Kidney capillary endothelial cell (primary cell): ENCODE measurements at regions not wholly inside any gene's neighbourhood (a gene's known extent, or its start where the extent isn't known, plus 50 kb on each side); places are given as distances from the start of the nearest gene placed in this dataset.
A peak's percentile ranks its signal among the peaks of the same experiment; 100 is the strongest.

Experiments
- DNase-seq: peaks from one replicate; pipeline ENCODE4 v3.0.0-alpha.2; 2018; ENCODE audit warnings: low spot score

GRCh38 chr5:133687212-133688061 lies 75.1 kb upstream of the FSTL4 start:
- DNase-seq, result no peak

GRCh38 chr5:133686566-133686965 lies 74.2 kb upstream of the FSTL4 start:
- DNase-seq, result no peak

- no peak for DNase-seq
These were observed 73.2 kb upstream of the FSTL4 start for GRCh38 chr5:133685402-133686018.

DNA sequence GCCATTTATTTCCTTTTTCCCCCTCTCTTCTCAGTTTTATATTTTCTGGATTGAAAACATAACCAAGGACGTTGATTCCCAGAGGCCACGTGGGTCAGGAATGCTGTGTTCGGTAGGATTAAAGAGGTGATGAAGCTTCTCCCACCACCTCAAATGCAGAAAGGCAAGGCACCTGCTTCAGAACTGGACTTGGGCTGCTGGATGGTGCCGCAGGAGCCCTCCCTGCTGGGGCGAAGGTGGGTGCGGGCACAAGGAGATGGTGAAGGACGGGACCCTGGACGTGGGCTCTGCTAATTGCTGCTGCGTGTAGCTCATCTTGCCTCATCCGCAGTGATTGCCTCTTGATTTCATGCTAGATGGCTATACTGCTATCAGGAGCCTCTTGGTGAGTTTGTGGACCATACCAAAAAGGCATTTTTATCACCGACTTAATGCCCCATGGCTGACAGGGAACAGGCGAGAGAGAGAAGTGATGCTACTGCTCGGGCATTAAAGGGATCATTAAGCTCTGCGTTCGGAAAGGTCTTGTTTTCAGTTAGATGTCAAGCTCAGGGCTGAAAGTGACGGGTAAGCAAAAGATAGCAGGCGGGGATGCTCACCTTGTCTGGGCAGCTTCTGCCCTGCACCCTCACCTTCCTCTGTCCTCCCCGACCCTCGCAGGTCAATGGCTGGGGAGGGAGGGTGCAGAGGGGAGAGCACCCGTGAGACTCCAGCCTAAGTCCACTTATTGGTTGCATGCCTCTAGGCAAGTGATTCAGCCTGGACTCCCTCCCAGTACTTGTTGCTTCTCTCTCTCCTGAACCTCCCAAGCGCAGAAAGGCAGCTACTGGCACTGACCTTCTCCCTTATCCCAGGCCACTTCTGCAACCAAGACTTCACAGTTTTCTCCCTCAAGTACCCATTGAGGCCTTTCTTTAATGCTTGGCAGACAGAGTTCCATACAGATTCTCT lies 71.6 kb upstream of the FSTL4 start:
- no peak for DNase-seq

DNA sequence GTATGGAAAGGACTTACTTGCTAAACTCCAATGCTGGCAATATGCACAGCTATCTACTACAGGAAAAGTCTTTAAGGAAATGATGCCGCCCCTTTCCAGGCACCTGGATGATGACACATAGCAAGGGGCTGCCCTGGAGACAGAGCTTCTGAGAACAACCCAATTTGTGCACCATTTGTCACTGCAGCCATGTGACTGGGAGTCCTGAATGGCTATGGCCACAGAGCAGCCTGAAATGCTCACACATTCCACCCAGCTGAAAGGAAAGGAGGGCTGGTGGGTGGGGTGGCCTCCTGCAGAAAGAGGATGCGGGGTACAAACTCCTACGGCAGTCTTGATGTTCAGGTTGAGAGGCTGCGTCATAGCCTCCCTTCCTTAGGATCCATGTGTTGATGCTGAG lies 70.1 kb upstream of the FSTL4 start:
- DNase-seq, result no peak

DNA sequence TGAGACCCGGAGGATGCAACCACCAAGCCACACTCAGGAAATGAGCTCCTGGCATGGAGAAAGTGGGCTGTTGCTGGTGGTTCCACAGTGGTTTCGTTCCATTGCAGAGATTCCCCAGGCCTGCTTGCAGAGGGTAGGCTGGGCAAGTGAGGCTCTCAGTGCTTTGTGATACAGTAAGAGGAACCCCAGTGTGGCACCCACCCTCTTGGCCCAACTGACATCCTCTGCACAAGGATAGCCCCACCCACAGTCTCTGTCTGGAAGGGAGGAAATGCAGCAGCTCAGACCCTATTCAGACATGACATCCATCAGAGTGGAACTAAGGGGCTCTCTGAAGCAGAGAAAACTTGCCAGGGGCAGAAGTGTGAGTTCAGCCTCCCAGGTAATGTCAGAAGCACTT lies 69.6 kb upstream of the FSTL4 start:
- no peak for DNase-seq

- DNase-seq, result no peak
These were observed 68.7 kb upstream of the FSTL4 start for GRCh38 chr5:133680830-133681565.

GRCh38 chr5:133679534-133679933 lies 67.2 kb upstream of the FSTL4 start:
- DNase-seq, result no peak

GRCh38 chr5:133675376-133676154 lies 63.2 kb upstream of the FSTL4 start:
- no peak for DNase-seq

GRCh38 chr5:133670336-133670735 lies 58.0 kb upstream of the FSTL4 start:
- DNase-seq, result no peak

DNA sequence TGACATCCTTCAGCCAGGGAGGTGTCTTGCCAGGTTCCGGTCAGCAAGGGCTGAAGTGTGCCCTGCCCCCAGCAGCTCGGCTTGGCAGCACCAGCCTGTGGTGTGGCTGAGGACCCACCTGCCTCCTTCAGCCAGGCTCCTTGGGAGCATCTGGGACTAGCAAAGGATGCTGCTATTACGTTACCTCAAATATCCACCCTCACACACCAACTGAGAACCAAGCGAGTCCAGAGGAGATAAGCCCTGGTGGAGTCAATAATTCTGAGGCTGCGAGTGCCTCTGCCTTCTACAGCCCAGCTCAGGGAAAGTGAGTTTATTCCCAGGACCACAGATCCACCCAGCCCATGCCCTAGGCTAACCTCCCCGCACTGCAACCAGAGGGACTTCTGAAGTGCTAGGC lies 57.1 kb upstream of the FSTL4 start:
- no peak for DNase-seq

DNA sequence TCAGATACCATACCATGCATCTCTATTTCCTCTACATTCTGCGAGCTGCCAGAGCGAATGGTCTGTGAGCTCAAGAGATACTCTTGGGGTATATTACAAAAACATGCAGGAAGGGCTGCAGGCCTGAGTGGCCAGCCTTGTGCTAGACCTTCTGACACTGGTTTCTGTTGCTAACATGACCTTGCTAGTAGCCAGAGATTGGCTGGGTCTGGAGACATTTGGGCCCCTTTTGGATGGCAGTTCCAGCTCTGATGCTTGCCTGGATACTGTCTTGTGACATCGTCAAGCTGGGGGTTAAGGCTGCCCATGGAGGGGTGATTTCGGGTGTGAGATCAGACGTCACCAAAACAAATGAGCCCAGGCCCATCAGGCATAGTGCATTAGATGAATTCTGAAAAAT lies 56.1 kb upstream of the FSTL4 start:
- DNase-seq, result no peak

DNA sequence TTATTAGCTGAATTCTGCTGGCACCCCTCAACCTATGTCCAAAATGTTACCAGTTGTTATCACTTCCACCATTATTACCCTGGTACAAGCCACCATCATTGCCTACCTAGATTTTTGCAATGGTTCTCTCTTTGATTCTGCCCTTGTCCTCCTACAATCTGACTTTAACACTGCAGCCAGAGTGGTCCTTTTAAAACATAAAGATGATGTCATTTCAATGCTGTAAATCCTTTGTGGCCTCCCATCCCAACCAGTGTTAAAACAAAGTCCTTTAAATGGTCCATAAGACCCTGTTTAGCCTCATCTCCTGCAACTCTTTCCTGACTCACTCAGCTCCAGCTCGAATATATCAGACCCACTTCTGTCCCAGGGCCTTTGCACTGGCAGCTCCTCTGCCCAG lies 54.9 kb upstream of the FSTL4 start:
- no peak for DNase-seq

DNA sequence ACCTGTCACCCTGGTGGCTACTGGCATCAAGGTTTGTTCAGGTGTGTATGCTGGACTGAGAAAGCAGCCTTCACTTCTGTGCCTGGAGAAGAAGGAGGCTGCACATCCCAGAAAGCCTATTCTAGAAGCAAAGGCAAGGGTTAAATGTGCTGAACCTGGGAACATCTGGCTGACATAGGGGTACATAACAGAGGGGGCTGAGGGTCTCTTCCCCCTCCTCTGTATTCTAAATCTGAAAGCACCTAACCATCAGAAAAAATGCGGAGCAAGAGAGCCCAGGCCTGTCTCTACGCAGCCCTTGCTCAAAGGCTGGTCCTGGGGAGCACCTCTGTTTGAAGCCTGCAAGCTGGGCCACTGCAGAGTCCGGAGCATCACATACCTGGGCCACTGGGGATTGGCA lies 53.2 kb upstream of the FSTL4 start:
- DNase-seq, result no peak

DNA sequence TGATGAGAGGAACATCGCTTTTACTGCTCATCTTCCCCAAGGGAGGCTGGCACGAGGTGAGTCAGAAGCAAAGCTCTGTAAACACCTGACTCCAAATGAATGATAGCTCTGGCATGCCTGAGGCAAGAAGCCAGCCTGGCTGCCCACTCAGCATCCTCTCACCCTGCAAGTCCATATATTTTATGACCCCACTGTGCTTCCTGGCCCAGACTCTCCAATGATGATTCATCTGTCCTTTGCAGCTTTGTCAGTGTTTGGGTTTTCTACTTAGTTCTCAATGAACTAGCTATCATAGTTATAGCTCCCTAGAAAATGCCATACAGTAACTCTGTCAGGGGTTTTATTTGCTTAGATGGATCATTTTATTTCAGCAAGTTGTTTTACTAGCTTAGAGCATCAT lies 52.1 kb upstream of the FSTL4 start:
- DNase-seq, result peak; percentile 66

DNA sequence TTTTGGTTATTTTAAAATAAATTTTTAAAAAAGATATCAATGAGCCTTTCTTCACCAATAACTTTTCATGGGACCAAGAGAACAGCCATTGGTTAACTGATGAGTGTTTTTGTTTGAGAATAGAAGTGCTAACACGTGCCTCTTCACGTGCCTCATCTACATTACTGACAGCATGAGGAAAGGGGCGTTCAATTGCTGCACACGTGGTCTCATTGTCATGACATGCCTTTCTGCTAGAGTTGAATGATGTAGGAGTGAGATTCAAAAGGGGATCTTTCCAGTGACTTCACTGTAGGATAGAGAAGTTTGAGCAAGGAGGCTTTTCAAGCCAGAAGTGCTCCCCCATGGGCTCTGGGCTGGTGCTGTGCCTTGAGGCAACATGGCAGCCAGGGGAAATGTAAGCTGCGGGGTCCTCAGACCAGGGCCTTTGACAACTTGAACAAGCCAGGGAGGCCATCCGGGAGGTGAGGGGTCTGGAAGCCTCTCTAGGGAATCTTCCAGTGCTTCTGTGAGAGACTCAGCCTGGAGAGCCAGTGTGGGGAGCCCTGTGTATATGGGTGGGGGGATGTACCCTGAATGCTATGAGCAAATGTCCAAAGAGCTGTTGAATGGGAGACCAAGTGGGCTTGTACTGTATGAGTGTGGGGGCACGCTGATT lies 51.2 kb upstream of the FSTL4 start:
- DNase-seq, result no peak

- no peak for DNase-seq
These were observed 50.2 kb upstream of the FSTL4 start for GRCh38 chr5:133662578-133662977.
